ENCODE measurements at regions not wholly inside any gene's neighbourhood (a gene's known extent, or its start where the extent isn't known, plus 50 kb on each side); places are given as distances from the start of the nearest gene placed in this dataset.

GRCh38 chr3:24899901-24900603 is 405.4 kb upstream of the THRB start:
- Histone ChIP-seq H3K27ac (no peak overlapping the region), H3K27me3 (no peaks in the 10 kb centered on the region), H3K36me3 (ENCODE audit: low read depth, missing control alignments) (no peaks in the 10 kb centered on the region), H3K9me3 (no peaks in the 10 kb centered on the region), H3K4me1 (no peaks in the 10 kb centered on the region), H3K4me3 (no peak overlapping the region)
- DNase-seq = no peak
- no peak for TF ChIP-seq POLR2A (IDR thresholded peaks at IDR 0.05)
- TF ChIP-seq, protein P1, sequence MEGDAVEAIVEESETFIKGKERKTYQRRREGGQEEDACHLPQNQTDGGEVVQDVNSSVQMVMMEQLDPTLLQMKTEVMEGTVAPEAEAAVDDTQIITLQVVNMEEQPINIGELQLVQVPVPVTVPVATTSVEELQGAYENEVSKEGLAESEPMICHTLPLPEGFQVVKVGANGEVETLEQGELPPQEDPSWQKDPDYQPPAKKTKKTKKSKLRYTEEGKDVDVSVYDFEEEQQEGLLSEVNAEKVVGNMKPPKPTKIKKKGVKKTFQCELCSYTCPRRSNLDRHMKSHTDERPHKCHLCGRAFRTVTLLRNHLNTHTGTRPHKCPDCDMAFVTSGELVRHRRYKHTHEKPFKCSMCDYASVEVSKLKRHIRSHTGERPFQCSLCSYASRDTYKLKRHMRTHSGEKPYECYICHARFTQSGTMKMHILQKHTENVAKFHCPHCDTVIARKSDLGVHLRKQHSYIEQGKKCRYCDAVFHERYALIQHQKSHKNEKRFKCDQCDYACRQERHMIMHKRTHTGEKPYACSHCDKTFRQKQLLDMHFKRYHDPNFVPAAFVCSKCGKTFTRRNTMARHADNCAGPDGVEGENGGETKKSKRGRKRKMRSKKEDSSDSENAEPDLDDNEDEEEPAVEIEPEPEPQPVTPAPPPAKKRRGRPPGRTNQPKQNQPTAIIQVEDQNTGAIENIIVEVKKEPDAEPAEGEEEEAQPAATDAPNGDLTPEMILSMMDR (IDR thresholded peaks at IDR 0.05) = no peak
- intact Hi-C loops (cut with DNase I; ENCODE audit: low total_unique reads) = no loop called here
- 58 to 64% methylated on average over 4 of the region's 4 CpGs for WGBS, 2 donors

DNA sequence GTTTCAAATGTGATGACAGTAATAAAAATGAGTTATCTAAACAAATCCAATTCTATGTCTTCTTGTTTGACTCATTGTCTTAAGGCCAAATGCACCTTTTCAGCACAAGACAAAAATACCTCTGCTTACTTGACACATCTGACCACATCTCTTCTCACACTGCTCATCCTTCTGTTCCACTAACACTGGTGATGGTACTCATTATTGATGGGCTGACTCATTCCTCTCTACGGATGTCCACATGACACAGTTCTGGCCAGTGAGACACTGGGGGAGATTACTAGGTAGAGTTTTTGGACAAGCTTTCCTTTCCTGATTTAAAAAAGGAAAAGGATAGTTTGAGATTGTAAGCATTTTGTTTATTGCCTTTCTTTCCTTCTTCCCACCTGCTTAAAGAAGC is 410.6 kb upstream of the THRB start:
- 92 to 100% methylated on average over 1 of the region's 1 CpG for WGBS, 2 donors
- Histone ChIP-seq H3K9me3 (no peaks in the 10 kb centered on the region), H3K4me1 (no peaks in the 10 kb centered on the region), H3K36me3 (ENCODE audit: low read depth, missing control alignments) (no peaks in the 10 kb centered on the region), H3K27me3 (no peaks in the 10 kb centered on the region), H3K27ac (no peak overlapping the region), H3K4me3 (no peak overlapping the region)
- DNase-seq = no peak
- no peak for TF ChIP-seq POLR2A (IDR thresholded peaks at IDR 0.05)
- TF ChIP-seq, protein P1 (IDR thresholded peaks at IDR 0.05) = no peak
- intact Hi-C loops (cut with DNase I; ENCODE audit: low total_unique reads) = no loop called here

- H3K27ac ChIP-seq = no peak overlapping the region
- intact Hi-C loops (cut with DNase I; ENCODE audit: low total_unique reads) = no loop called here
- no peak for DNase-seq
- H3K4me3 ChIP-seq = no peak overlapping the region
- H3K27me3 ChIP-seq = no peaks in the 10 kb centered on the region
- no peaks in the 10 kb centered on the region for H3K36me3 ChIP-seq (ENCODE audit: low read depth, missing control alignments)
- 90 to 92% methylated on average over 2 of the region's 2 CpGs for WGBS, 2 donors
- no peaks in the 10 kb centered on the region for H3K4me1 ChIP-seq
- TF ChIP-seq, protein P1 (IDR thresholded peaks at IDR 0.05) = no peak
- TF ChIP-seq POLR2A (IDR thresholded peaks at IDR 0.05) = no peak
- no peaks in the 10 kb centered on the region for H3K9me3 ChIP-seq
Measured at GRCh38 chr3:24907106-24907505, 412.5 kb upstream of the THRB start.

DNA sequence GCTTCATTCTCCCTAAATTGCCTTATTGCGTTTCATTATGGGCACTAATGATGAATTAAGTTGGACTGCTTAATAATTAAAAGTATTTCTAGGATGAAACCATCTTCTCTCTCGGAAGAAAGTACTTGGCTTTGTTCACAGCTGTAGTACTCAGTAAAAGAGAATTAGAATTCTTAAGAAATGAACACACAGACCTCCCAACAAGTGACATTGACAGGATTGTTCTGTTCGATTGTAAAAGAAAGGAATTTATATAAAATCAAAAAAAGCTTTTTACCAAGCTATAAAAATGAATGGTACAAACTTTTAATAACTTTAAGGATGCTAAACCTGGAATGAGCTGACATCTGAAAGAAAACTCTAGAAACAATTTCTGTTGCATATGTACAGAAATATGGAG is 416.4 kb upstream of the THRB start:
- TF ChIP-seq POLR2A (IDR thresholded peaks at IDR 0.05) = no peak
- TF ChIP-seq, protein P1 (IDR thresholded peaks at IDR 0.05) = no peak
- H3K27me3 ChIP-seq = no peaks in the 10 kb centered on the region
- intact Hi-C loops (cut with DNase I; ENCODE audit: low total_unique reads) = no loop called here
- no peak overlapping the region for H3K4me3 ChIP-seq
- H3K36me3 ChIP-seq (ENCODE audit: low read depth, missing control alignments) = no peaks in the 10 kb centered on the region
- WGBS, 2 donors = 66 to 68% methylated on average over 3 of the region's 3 CpGs
- no peaks in the 10 kb centered on the region for H3K9me3 ChIP-seq
- H3K4me1 ChIP-seq = no peaks in the 10 kb centered on the region
- DNase-seq = no peak
- no peak overlapping the region for H3K27ac ChIP-seq

- 88 to 91% methylated on average over 2 of the region's 2 CpGs for WGBS, 2 donors
Measured at GRCh38 chr3:24915639-24916038, 421.0 kb upstream of the THRB start.

More at GRCh38 chr3:24915639-24916038, 421.0 kb upstream of the THRB start:
- intact Hi-C loops (cut with DNase I; ENCODE audit: low total_unique reads) = no loop called here
- H3K27me3 ChIP-seq = no peaks in the 10 kb centered on the region
- TF ChIP-seq, protein P1 (IDR thresholded peaks at IDR 0.05) = no peak
- TF ChIP-seq POLR2A (IDR thresholded peaks at IDR 0.05) = no peak
- DNase-seq = no peak
- no peaks in the 10 kb centered on the region for H3K4me1 ChIP-seq
- H3K4me3 ChIP-seq = no peak overlapping the region
- no peaks in the 10 kb centered on the region for H3K36me3 ChIP-seq (ENCODE audit: low read depth, missing control alignments)
- no peak overlapping the region for H3K27ac ChIP-seq
- H3K9me3 ChIP-seq = no peaks in the 10 kb centered on the region

Data from testis (tissue), 2 donors.